Nephron (organoid): ENCODE measurements at regions not wholly inside any gene's neighbourhood (a gene's known extent, or its start where the extent isn't known, plus 50 kb on each side); places are given as distances from the start of the nearest gene placed in this dataset.

Experiments
- H3K27ac Mint-ChIP-seq, 3 experiments: 2 replicates each; pipeline ENCODE4 v1.8.0; 2020; ENCODE audit warnings: mixed read lengths in 3 of 3, mild to moderate bottlenecking in 2 of 3, moderate library complexity in 1 of 3
- H3K27me3 Mint-ChIP-seq: 2 replicates; pipeline ENCODE4 v1.8.0; 2021; ENCODE audit warnings: low read depth, mild to moderate bottlenecking, moderate library complexity, mixed read lengths
- H3K36me3 Mint-ChIP-seq: 2 replicates; pipeline ENCODE4 v1.8.0; 2020; ENCODE audit warnings: low read depth, mixed read lengths
- H3K4me1 Mint-ChIP-seq: 2 replicates; pipeline ENCODE4 v1.8.0; 2020; ENCODE audit warnings: mixed read lengths
- H3K4me3 Mint-ChIP-seq, 3 experiments: 2 replicates each; pipeline ENCODE4 v1.8.0; 2020; ENCODE audit warnings: mild to moderate bottlenecking in 3 of 3, mixed read lengths in 3 of 3, moderate library complexity in 2 of 3
- H3K9me3 Mint-ChIP-seq: 2 replicates; pipeline ENCODE4 v1.8.0; 2020; ENCODE audit warnings: mixed read lengths
- CTCF ChIP-seq, 3 experiments: fragments of 200-600 bp; sonication (generic); IDR thresholded peaks; one replicate each; pipeline ENCODE4 v1.5.0; 2021; ENCODE audit warnings: antibody characterized with exemption in 3 of 3; ENCODE audit not compliant: unreplicated experiment in 3 of 3

GRCh38 chr5:180411948-180412347, 58.8 kb upstream of the GFPT2 start:
- Mint-ChIP-seq H3K36me3 (no peaks in the 10 kb centered on the region), H3K4me3 (no peak overlapping the region), H3K27ac (no peak overlapping the region), H3K4me1 (no peaks in the 10 kb centered on the region), H3K27me3 (peaks cover under 1% of the 10 kb centered on the region), H3K9me3 (peaks cover 31% of the 10 kb centered on the region)
- TF ChIP-seq CTCF (IDR thresholded peaks at IDR 0.05; ENCODE audit: unreplicated experiment in 3 of 3): no peak

GRCh38 chr5:180414176-180414575, 61.0 kb upstream of the GFPT2 start:
- H3K4me3 Mint-ChIP-seq: no peak overlapping the region
- peaks cover 16% of the 10 kb centered on the region for H3K27me3 Mint-ChIP-seq
- peaks cover 25% of the 10 kb centered on the region for H3K9me3 Mint-ChIP-seq
- TF ChIP-seq CTCF (IDR thresholded peaks at IDR 0.05; ENCODE audit: unreplicated experiment in 3 of 3): no peak
- no peak overlapping the region for H3K27ac Mint-ChIP-seq
- H3K36me3 Mint-ChIP-seq: no peaks in the 10 kb centered on the region
- H3K4me1 Mint-ChIP-seq: no peaks in the 10 kb centered on the region

- Mint-ChIP-seq H3K4me3 (no peak overlapping the region), H3K27me3 (peaks cover 20% of the 10 kb centered on the region), H3K4me1 (no peaks in the 10 kb centered on the region), H3K9me3 (no peaks in the 10 kb centered on the region), H3K36me3 (no peaks in the 10 kb centered on the region), H3K27ac (no peak overlapping the region)
- TF ChIP-seq CTCF (IDR thresholded peaks at IDR 0.05; ENCODE audit: unreplicated experiment in 3 of 3): no peak
Measured at GRCh38 chr5:180421672-180422071, 68.5 kb upstream of the GFPT2 start.

GRCh38 chr5:180423133-180423532, 70.0 kb upstream of the GFPT2 start:
- Mint-ChIP-seq H3K27ac (peak overlapping the region in 1 of 3 experiments; percentile 10), H3K4me1 (no peaks in the 10 kb centered on the region), H3K9me3 (no peaks in the 10 kb centered on the region), H3K4me3 (no peak overlapping the region), H3K27me3 (peaks cover 11% of the 10 kb centered on the region), H3K36me3 (no peaks in the 10 kb centered on the region)
- no peak for TF ChIP-seq CTCF (IDR thresholded peaks at IDR 0.05; ENCODE audit: unreplicated experiment in 3 of 3)

- H3K9me3 Mint-ChIP-seq: no peaks in the 10 kb centered on the region
- H3K36me3 Mint-ChIP-seq: no peaks in the 10 kb centered on the region
- no peak for TF ChIP-seq CTCF (IDR thresholded peaks at IDR 0.05; ENCODE audit: unreplicated experiment in 3 of 3)
- no peak overlapping the region for H3K4me3 Mint-ChIP-seq
- H3K27ac Mint-ChIP-seq: peak overlapping the region in 1 of 3 experiments; percentile 10
- no peaks in the 10 kb centered on the region for H3K4me1 Mint-ChIP-seq
- peaks cover 10% of the 10 kb centered on the region for H3K27me3 Mint-ChIP-seq
Measured at GRCh38 chr5:180423598-180423997, 70.5 kb upstream of the GFPT2 start.

GRCh38 chr5:180424094-180424493, 70.1 kb upstream of the CNOT6 start:
- H3K27me3 Mint-ChIP-seq: peaks cover 6% of the 10 kb centered on the region
- no peaks in the 10 kb centered on the region for H3K36me3 Mint-ChIP-seq
- no peaks in the 10 kb centered on the region for H3K9me3 Mint-ChIP-seq
- no peak overlapping the region for H3K27ac Mint-ChIP-seq
- no peaks in the 10 kb centered on the region for H3K4me1 Mint-ChIP-seq
- no peak for TF ChIP-seq CTCF (IDR thresholded peaks at IDR 0.05; ENCODE audit: unreplicated experiment in 3 of 3)
- H3K4me3 Mint-ChIP-seq: no peak overlapping the region
